RWPE2 (cell line): ENCODE measurements at regions not wholly inside any gene's neighbourhood (a gene's known extent, or its start where the extent isn't known, plus 50 kb on each side); places are given as distances from the start of the nearest gene placed in this dataset.

ENCODE experiments used
- ATAC-seq: fragments of 200-7000 bp; cut with Tn5 transposase; 3 replicates; pipeline ENCODE4 v1.9.1; 2021; ENCODE audit warnings: low read depth
- DNase-seq: peaks from one replicate; pipeline ENCODE4 v3.0.0-alpha.2; 2020; ENCODE audit warnings: low spot score
- H3K27ac ChIP-seq: fragments of 450-650 bp; 2 replicates; pipeline ENCODE4 v1.5.1; 2017; ENCODE audit warnings: mild to moderate bottlenecking; ENCODE audit not compliant: poor library complexity, severe bottlenecking
- H3K27me3 ChIP-seq: fragments of 250-450 bp; sonication (Bioruptor Pico); 2 replicates; pipeline ENCODE4 v1.5.1; 2021; ENCODE audit warnings: mild to moderate bottlenecking, moderate library complexity; ENCODE audit not compliant: insufficient read depth, poor library complexity, severe bottlenecking
- H3K36me3 ChIP-seq: fragments of 250-450 bp; sonication (Bioruptor Pico); 2 replicates; pipeline ENCODE4 v1.5.1; 2020; ENCODE audit warnings: low read depth, mild to moderate bottlenecking, moderate library complexity
- H3K4me1 ChIP-seq: fragments of 250-450 bp; sonication (Bioruptor Pico); 2 replicates; pipeline ENCODE4 v1.5.1; 2021; ENCODE audit warnings: mild to moderate bottlenecking, moderate library complexity; ENCODE audit not compliant: insufficient read depth, poor library complexity, severe bottlenecking
- H3K4me3 ChIP-seq: fragments of 250-450 bp; sonication (Bioruptor Pico); 2 replicates; pipeline ENCODE4 v1.5.1; 2021; ENCODE audit warnings: mild to moderate bottlenecking, moderate library complexity; ENCODE audit not compliant: severe bottlenecking
- H3K9me3 ChIP-seq: fragments of 250-450 bp; sonication (Bioruptor Pico); 2 replicates; pipeline ENCODE4 v1.5.1; 2021; ENCODE audit warnings: mild to moderate bottlenecking, moderate library complexity; ENCODE audit not compliant: severe bottlenecking
- TF ChIP-seq, protein P1 (sequence below): fragments of 450-650 bp; IDR thresholded peaks from one replicate; pipeline ENCODE4 v1.5.1; 2017; ENCODE audit warnings: mild to moderate bottlenecking, moderate library complexity; ENCODE audit not compliant: poor library complexity, severe bottlenecking

DNA sequence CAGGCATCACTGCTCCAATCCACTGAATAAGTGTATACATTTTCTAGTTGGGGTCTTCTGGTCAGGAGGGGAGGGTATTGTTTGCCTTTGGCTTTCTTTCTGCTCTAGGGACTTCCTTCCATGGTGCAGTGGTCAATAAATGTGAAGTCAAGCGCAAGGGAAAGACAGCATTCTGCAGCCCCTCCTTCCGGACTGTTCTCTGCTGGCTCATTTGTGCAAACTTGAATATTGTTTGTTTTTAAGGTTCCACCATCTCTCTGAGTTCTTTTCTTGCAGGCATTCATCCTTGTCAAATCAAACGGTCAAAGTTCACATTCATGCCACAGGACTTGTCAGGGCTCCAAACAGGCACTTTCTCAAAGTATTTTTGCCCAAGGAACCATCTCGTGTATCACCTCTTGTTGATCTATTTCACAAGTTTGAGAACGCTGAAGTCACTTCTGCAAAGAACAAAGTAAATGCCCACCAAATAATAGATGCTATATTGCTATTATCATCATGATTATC is 205.6 kb upstream of the KAZN start:
- Histone ChIP-seq H3K4me1 (no peaks in the 10 kb centered on the region), H3K27me3 (no peaks in the 10 kb centered on the region), H3K27ac (no peak overlapping the region), H3K9me3 (no peaks in the 10 kb centered on the region), H3K4me3 (no peak overlapping the region), H3K36me3 (no peaks in the 10 kb centered on the region)
- ATAC-seq (no peak), DNase-seq (no peak)
- TF ChIP-seq, protein P1, sequence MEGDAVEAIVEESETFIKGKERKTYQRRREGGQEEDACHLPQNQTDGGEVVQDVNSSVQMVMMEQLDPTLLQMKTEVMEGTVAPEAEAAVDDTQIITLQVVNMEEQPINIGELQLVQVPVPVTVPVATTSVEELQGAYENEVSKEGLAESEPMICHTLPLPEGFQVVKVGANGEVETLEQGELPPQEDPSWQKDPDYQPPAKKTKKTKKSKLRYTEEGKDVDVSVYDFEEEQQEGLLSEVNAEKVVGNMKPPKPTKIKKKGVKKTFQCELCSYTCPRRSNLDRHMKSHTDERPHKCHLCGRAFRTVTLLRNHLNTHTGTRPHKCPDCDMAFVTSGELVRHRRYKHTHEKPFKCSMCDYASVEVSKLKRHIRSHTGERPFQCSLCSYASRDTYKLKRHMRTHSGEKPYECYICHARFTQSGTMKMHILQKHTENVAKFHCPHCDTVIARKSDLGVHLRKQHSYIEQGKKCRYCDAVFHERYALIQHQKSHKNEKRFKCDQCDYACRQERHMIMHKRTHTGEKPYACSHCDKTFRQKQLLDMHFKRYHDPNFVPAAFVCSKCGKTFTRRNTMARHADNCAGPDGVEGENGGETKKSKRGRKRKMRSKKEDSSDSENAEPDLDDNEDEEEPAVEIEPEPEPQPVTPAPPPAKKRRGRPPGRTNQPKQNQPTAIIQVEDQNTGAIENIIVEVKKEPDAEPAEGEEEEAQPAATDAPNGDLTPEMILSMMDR: no peak

DNA sequence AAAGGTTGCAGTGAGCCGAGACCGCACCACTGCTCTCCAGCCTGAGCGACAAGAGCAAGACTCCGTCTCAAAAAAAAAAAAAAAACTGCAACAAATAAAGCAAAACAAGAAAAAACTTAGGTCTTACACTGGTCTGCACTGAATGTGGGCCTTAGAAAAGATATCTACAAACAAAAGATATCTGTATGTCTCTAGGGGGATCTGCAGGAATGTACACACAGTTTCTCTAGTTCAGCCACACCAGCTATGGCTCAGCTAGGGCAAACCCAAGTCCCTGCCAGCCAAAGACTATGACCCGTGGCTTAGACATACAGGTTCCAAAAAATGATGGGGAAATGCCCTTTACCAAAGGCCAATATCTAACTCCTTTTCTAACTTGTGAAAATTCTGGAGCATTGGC is 202.4 kb upstream of the KAZN start:
- Histone ChIP-seq H3K27me3 (no peaks in the 10 kb centered on the region), H3K9me3 (no peaks in the 10 kb centered on the region), H3K4me3 (no peak overlapping the region), H3K36me3 (no peaks in the 10 kb centered on the region), H3K27ac (no peak overlapping the region), H3K4me1 (no peaks in the 10 kb centered on the region)
- no peak for DNase-seq
- TF ChIP-seq, protein P1: no peak
- no peak for ATAC-seq

DNA sequence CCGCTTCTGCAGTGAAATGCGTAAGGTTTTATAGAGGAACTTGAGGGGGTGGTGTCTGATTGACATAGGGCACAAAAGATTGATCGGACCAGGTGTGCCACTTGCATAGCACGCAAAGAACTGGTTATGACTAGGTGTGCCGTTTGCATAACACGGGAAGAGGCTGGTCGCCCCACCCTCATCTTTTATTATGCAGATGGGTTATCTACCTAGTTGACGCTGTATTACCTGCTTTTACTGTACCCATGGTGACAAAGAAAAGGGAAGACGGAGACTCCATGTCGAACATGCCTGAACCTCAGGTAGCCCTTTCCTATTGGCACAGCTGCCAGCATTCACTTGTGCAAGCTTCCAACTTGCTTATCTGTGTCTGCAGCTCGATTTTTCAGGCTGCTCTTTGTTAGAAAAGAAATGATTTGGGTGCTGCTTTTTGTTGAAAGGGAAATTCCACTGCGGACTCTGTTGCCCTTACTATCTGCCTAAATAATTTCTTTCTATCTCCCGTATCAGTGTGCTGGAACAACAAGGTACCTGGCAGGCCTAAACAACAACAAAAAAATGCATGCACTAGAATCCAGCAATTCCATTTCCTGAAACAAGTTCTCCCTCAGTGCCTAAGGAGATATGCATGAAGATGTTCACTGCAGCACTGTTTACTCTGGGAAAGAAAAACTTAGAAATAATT is 194.4 kb upstream of the KAZN start:
- H3K36me3 ChIP-seq: no peaks in the 10 kb centered on the region
- no peak overlapping the region for H3K4me3 ChIP-seq
- no peak for ATAC-seq
- no peak overlapping the region for H3K27ac ChIP-seq
- TF ChIP-seq, protein P1: no peak
- no peaks in the 10 kb centered on the region for H3K27me3 ChIP-seq
- DNase-seq: no peak
- no peaks in the 10 kb centered on the region for H3K9me3 ChIP-seq
- H3K4me1 ChIP-seq: no peaks in the 10 kb centered on the region

DNA sequence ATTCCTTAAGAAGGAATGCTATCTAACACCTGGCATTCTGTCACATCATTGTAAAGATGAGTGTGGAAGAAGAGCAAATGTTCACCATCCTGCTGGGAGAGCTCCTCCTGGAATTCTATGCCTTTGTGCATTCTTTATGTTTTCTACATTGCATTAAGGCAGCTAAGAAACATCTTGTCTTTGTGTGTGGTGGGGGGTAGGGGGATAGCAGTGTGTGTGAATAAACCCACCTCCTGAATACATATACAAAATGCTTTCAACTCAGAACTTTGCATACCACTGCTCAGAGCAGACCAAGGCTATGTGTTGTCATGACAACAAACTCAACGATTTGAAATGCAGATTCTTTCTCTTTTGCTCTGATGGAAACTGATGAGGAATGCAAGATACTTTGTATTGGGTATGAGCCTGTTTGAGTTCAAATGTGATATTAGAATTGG is 193.6 kb upstream of the KAZN start:
- Histone ChIP-seq H3K27me3 (no peaks in the 10 kb centered on the region), H3K27ac (no peak overlapping the region), H3K36me3 (no peaks in the 10 kb centered on the region), H3K9me3 (no peaks in the 10 kb centered on the region), H3K4me3 (no peak overlapping the region), H3K4me1 (no peaks in the 10 kb centered on the region)
- ATAC-seq (no peak), DNase-seq (no peak)
- TF ChIP-seq, protein P1: no peak

DNA sequence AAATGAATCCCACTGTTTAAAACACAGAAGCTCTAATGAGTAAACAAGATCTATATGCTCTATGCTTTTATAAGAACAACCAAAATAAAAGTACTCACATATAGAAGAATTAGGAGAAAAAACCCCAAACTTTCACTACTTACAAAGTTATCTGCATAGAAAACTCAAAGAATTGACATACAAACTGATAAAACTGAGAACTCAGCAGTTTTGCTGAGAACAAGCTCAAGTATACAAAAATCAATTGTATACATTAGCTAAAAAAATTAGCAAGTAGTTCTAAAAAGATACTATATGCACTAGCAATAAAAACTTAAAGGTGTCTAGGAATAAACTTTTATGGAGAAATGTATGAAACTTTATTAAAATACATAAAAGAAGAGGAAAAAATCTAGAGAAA is 186.2 kb upstream of the KAZN start:
- H3K4me1 ChIP-seq: peaks cover 10% of the 10 kb centered on the region
- ATAC-seq: no peak
- H3K27me3 ChIP-seq: no peaks in the 10 kb centered on the region
- no peak overlapping the region for H3K27ac ChIP-seq
- DNase-seq: no peak
- no peak overlapping the region for H3K4me3 ChIP-seq
- TF ChIP-seq, protein P1: no peak
- H3K9me3 ChIP-seq: no peaks in the 10 kb centered on the region
- no peaks in the 10 kb centered on the region for H3K36me3 ChIP-seq
